Gastroesophageal sphincter (tissue), 4 donors: ENCODE measurements at regions not wholly inside any gene's neighbourhood (a gene's known extent, or its start where the extent isn't known, plus 50 kb on each side); places are given as distances from the start of the nearest gene placed in this dataset.

Experiments used
- ATAC-seq: fragments of 150-250 bp; one replicate; pipeline ENCODE4 v1.9.1; 2016; ENCODE audit warnings: mild to moderate bottlenecking, moderate library complexity
- H3K27ac ChIP-seq, 4 donors: fragments of 200-600 bp; sonication (generic) in 3 of 4; 1 replicate in 3 of 4; 2 replicates in 1 of 4; pipeline ENCODE4 v1.5.1; 2016 to 2019
- H3K27me3 ChIP-seq: fragments of 200-600 bp; sonication (generic); one replicate; pipeline ENCODE4 v1.5.1; 2019
- H3K36me3 ChIP-seq, 2 donors: fragments of 200-600 bp; sonication (generic); one replicate each; pipeline ENCODE4 v1.5.1; 2019; ENCODE audit warnings: control low read depth in 1 of 2
- H3K4me1 ChIP-seq, 3 donors: fragments of 200-600 bp; sonication (generic); 1 replicate in 2 of 3; 2 replicates in 1 of 3; pipeline ENCODE4 v1.5.1; 2016 to 2019; ENCODE audit warnings: control low read depth in 2 of 3
- H3K4me3 ChIP-seq, 2 donors: fragments of 200-600 bp; sonication (generic); one replicate each; pipeline ENCODE4 v1.5.1; 2019; ENCODE audit warnings: mild to moderate bottlenecking in 1 of 2, moderate library complexity in 1 of 2
- H3K9me3 ChIP-seq, 3 donors: fragments of 200-600 bp; sonication (generic); one replicate each; pipeline ENCODE4 v1.5.1; 2017 to 2019; ENCODE audit warnings: control low read depth in 2 of 3
- EP300 ChIP-seq: sonication (generic); formaldehyde crosslinking; IDR thresholded peaks from one replicate; pipeline ENCODE4 v1.6.1; 2017; ENCODE audit warnings: antibody characterized with exemption, mild to moderate bottlenecking
- POLR2A ChIP-seq, 2 donors: fragments of 450-650 bp; IDR thresholded peaks; one replicate each; pipeline ENCODE4 v1.6.1; 2017; ENCODE audit warnings: antibody characterized with exemption in 2 of 2, mild to moderate bottlenecking in 2 of 2, moderate library complexity in 1 of 2
- POLR2AphosphoS5 ChIP-seq: sonication (generic); formaldehyde crosslinking; IDR thresholded peaks from one replicate; pipeline ENCODE4 v1.6.1; 2017; ENCODE audit warnings: antibody characterized with exemption
- WGBS, 2 donors: methylation state at CpG; one replicate each; pipeline ENCODE4 v1.1.5; 2018; ENCODE audit warnings: low coverage in 1 of 2; 5-methylcytosine and 5-hydroxymethylcytosine counted together
- TF ChIP-seq, protein P1 (sequence below), 4 experiments: fragments of 200-600 bp in 2 of 4; fragments of 450-650 bp in 2 of 4; sonication (generic) in 1 of 4; IDR thresholded peaks; one replicate each; pipeline ENCODE4 v1.5.1; 2017 to 2019; ENCODE audit warnings: antibody characterized with exemption in 4 of 4, mild to moderate bottlenecking in 2 of 4, moderate library complexity in 2 of 4

- Histone ChIP-seq H3K4me1 (no peaks in the 10 kb centered on the region), H3K36me3 (no peaks in the 10 kb centered on the region), H3K9me3 (peaks cover 0 to 18% (median 0%) of the 10 kb centered on the region in 3 donors), H3K4me3 (no peak overlapping the region), H3K27me3 (no peaks in the 10 kb centered on the region), H3K27ac (no peak overlapping the region)
- WGBS, 2 donors, result 6% methylated on average over 2 to 3 of the region's 3 CpGs
- TF ChIP-seq, protein P1, sequence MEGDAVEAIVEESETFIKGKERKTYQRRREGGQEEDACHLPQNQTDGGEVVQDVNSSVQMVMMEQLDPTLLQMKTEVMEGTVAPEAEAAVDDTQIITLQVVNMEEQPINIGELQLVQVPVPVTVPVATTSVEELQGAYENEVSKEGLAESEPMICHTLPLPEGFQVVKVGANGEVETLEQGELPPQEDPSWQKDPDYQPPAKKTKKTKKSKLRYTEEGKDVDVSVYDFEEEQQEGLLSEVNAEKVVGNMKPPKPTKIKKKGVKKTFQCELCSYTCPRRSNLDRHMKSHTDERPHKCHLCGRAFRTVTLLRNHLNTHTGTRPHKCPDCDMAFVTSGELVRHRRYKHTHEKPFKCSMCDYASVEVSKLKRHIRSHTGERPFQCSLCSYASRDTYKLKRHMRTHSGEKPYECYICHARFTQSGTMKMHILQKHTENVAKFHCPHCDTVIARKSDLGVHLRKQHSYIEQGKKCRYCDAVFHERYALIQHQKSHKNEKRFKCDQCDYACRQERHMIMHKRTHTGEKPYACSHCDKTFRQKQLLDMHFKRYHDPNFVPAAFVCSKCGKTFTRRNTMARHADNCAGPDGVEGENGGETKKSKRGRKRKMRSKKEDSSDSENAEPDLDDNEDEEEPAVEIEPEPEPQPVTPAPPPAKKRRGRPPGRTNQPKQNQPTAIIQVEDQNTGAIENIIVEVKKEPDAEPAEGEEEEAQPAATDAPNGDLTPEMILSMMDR (IDR thresholded peaks at IDR 0.05), result no peak
- TF ChIP-seq EP300 (no peak), POLR2AphosphoS5 (no peak), POLR2A (IDR thresholded peaks at IDR 0.05) (no peak)
- ATAC-seq, result no peak
Measured at GRCh38 chr3:181317508-181317907, 328.0 kb upstream of the DNAJC19 start.

DNA sequence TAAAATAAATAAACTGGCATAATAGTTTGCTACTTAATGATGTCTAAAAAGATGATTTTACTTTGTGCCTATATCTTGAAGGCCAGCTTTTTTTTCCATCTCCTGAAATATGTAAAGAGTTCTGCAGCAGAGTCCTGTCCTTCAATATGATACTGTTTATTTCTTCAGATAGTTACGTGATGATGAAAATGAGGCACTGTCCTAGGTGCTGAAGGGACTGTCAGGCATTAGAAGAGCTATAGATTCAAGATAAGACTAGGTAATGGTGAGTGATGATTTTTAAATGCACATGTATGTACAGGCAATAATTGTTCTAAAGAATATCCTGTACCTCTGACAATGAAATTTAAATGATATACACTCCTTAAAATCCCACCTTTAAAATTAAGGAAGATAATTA is 326.9 kb upstream of the DNAJC19 start:
- ATAC-seq, result no peak
- no peak for TF ChIP-seq EP300
- TF ChIP-seq, protein P1 (IDR thresholded peaks at IDR 0.05), result no peak
- TF ChIP-seq POLR2AphosphoS5, result no peak
- no peak for TF ChIP-seq POLR2A (IDR thresholded peaks at IDR 0.05)
- H3K27ac ChIP-seq, result no peak overlapping the region
- H3K9me3 ChIP-seq, result peaks cover 0 to 8% (median 0%) of the 10 kb centered on the region in 3 donors
- no peaks in the 10 kb centered on the region for H3K4me1 ChIP-seq
- 6 to 13% methylated on average over 1 of the region's 1 CpG for WGBS, 2 donors
- H3K36me3 ChIP-seq, result no peaks in the 10 kb centered on the region
- no peaks in the 10 kb centered on the region for H3K27me3 ChIP-seq
- H3K4me3 ChIP-seq, result no peak overlapping the region

- Histone ChIP-seq H3K27me3 (no peaks in the 10 kb centered on the region), H3K4me1 (no peaks in the 10 kb centered on the region), H3K9me3 (no peaks in the 10 kb centered on the region), H3K27ac (no peak overlapping the region), H3K36me3 (no peaks in the 10 kb centered on the region), H3K4me3 (no peak overlapping the region)
- no peak for ATAC-seq
- WGBS, 2 donors, result 8% methylated on average over 5 of the region's 5 CpGs; no CpG with 5 or more reads in 1 of the 2 donors
- no peak for TF ChIP-seq POLR2AphosphoS5
- no peak for TF ChIP-seq EP300
- TF ChIP-seq, protein P1 (IDR thresholded peaks at IDR 0.05), result no peak
- no peak for TF ChIP-seq POLR2A (IDR thresholded peaks at IDR 0.05)
Measured at GRCh38 chr3:181313335-181313734, 323.8 kb upstream of the DNAJC19 start.

GRCh38 chr3:181311186-181311585 is 321.6 kb upstream of the DNAJC19 start:
- Histone ChIP-seq H3K9me3 (no peaks in the 10 kb centered on the region), H3K27me3 (no peaks in the 10 kb centered on the region), H3K4me1 (no peaks in the 10 kb centered on the region), H3K4me3 (no peak overlapping the region), H3K36me3 (no peaks in the 10 kb centered on the region), H3K27ac (no peak overlapping the region)
- no peak for ATAC-seq
- 37 to 52% methylated on average over 4 to 6 of the region's 6 CpGs for WGBS, 2 donors
- no peak for TF ChIP-seq EP300

- WGBS, 2 donors, result 49 to 58% methylated on average over 2 of the region's 2 CpGs
- H3K27me3 ChIP-seq, result no peaks in the 10 kb centered on the region
- H3K4me1 ChIP-seq, result no peaks in the 10 kb centered on the region
- no peak overlapping the region for H3K27ac ChIP-seq
- H3K9me3 ChIP-seq, result no peaks in the 10 kb centered on the region
- TF ChIP-seq, protein P1 (IDR thresholded peaks at IDR 0.05), result no peak
- no peak for TF ChIP-seq EP300
- H3K36me3 ChIP-seq, result no peaks in the 10 kb centered on the region
- H3K4me3 ChIP-seq, result no peak overlapping the region
- ATAC-seq, result no peak
Measured at GRCh38 chr3:181302960-181303359, 313.4 kb upstream of the DNAJC19 start.

GRCh38 chr3:181300033-181300432 is 310.5 kb upstream of the DNAJC19 start:
- Histone ChIP-seq H3K9me3 (no peaks in the 10 kb centered on the region), H3K4me1 (no peaks in the 10 kb centered on the region), H3K4me3 (no peak overlapping the region), H3K27me3 (no peaks in the 10 kb centered on the region), H3K27ac (no peak overlapping the region), H3K36me3 (no peaks in the 10 kb centered on the region)
- no peak for ATAC-seq
- WGBS, 2 donors, result 46 to 50% methylated on average over 2 of the region's 2 CpGs
- TF ChIP-seq POLR2A (IDR thresholded peaks at IDR 0.05), result no peak
